ENCODE measurements at regions not wholly inside any gene's neighbourhood (a gene's known extent, or its start where the extent isn't known, plus 50 kb on each side); places are given as distances from the start of the nearest gene placed in this dataset.

GRCh38 chr18:42137693-42138375 is 182.8 kb downstream of the PIK3C3 start:
- no peak for DNase-seq (ENCODE audit: extremely low spot score)
- Histone ChIP-seq H3K4me3 (ENCODE audit: low read depth, low read length) (no peak overlapping the region), H3K27ac (ENCODE audit: low read depth) (no peak overlapping the region), H3K4me1 (ENCODE audit: insufficient read depth) (no peaks in the 10 kb centered on the region), H3K36me3 (ENCODE audit: insufficient read depth) (no peaks in the 10 kb centered on the region)
- WGBS, result 81% methylated on average over 3 of the region's 3 CpGs

DNA sequence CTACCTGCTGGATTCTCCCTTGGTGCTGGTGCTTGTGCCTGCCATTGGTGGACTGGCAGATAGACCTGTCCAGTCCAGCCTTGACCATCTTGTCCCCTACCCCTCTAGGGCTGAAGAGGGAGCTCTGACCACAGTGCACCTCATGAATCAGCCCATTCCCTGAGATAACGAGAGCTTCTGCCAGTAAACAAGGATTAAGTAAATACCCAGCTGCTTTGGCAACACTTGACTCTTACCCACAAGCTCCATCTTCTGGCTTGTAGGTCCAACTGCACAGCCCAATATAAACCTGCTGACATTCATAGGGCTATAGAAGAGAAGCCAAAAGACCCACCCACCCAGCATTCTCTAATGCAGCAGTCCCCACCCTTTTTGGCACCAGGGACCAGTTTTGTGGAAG is 186.4 kb downstream of the PIK3C3 start:
- Histone ChIP-seq H3K36me3 (ENCODE audit: insufficient read depth) (no peaks in the 10 kb centered on the region), H3K27ac (ENCODE audit: low read depth) (no peak overlapping the region), H3K4me1 (ENCODE audit: insufficient read depth) (no peaks in the 10 kb centered on the region), H3K4me3 (ENCODE audit: low read depth, low read length) (no peak overlapping the region)
- no peak for DNase-seq (ENCODE audit: extremely low spot score)
- WGBS, result 30% methylated on average over 1 of the region's 1 CpG

GRCh38 chr18:42155024-42155423 is 200.0 kb downstream of the PIK3C3 start:
- no peak overlapping the region for H3K27ac ChIP-seq (ENCODE audit: low read depth)
- H3K4me3 ChIP-seq (ENCODE audit: low read depth, low read length), result no peak overlapping the region
- no peak for DNase-seq (ENCODE audit: extremely low spot score)
- H3K36me3 ChIP-seq (ENCODE audit: insufficient read depth), result no peaks in the 10 kb centered on the region
- H3K4me1 ChIP-seq (ENCODE audit: insufficient read depth), result no peaks in the 10 kb centered on the region

GRCh38 chr18:42156281-42156680 is 201.2 kb downstream of the PIK3C3 start:
- no peak overlapping the region for H3K27ac ChIP-seq (ENCODE audit: low read depth)
- DNase-seq (ENCODE audit: extremely low spot score), result no peak
- H3K36me3 ChIP-seq (ENCODE audit: insufficient read depth), result no peaks in the 10 kb centered on the region
- H3K4me3 ChIP-seq (ENCODE audit: low read depth, low read length), result no peak overlapping the region
- H3K4me1 ChIP-seq (ENCODE audit: insufficient read depth), result no peaks in the 10 kb centered on the region

- Histone ChIP-seq H3K4me3 (ENCODE audit: low read depth, low read length) (no peak overlapping the region), H3K4me1 (ENCODE audit: insufficient read depth) (no peaks in the 10 kb centered on the region), H3K27ac (ENCODE audit: low read depth) (no peak overlapping the region), H3K36me3 (ENCODE audit: insufficient read depth) (no peaks in the 10 kb centered on the region)
- DNase-seq (ENCODE audit: extremely low spot score), result no peak
- WGBS, result 74% methylated on average over 1 of the region's 1 CpG
Observed at GRCh38 chr18:42157420-42157819, 202.4 kb downstream of the PIK3C3 start.

- 87% methylated on average over 2 of the region's 2 CpGs for WGBS
- DNase-seq (ENCODE audit: extremely low spot score), result no peak
- H3K4me1 ChIP-seq (ENCODE audit: insufficient read depth), result no peaks in the 10 kb centered on the region
- no peak overlapping the region for H3K27ac ChIP-seq (ENCODE audit: low read depth)
- H3K36me3 ChIP-seq (ENCODE audit: insufficient read depth), result no peaks in the 10 kb centered on the region
- no peak overlapping the region for H3K4me3 ChIP-seq (ENCODE audit: low read depth, low read length)
Observed at GRCh38 chr18:42157878-42158277, 202.8 kb downstream of the PIK3C3 start.

- Histone ChIP-seq H3K27ac (ENCODE audit: low read depth) (no peak overlapping the region), H3K4me3 (ENCODE audit: low read depth, low read length) (no peak overlapping the region), H3K36me3 (ENCODE audit: insufficient read depth) (no peaks in the 10 kb centered on the region), H3K4me1 (ENCODE audit: insufficient read depth) (no peaks in the 10 kb centered on the region)
- DNase-seq (ENCODE audit: extremely low spot score), result no peak
- WGBS, result 89% methylated on average over 3 of the region's 3 CpGs
Observed at GRCh38 chr18:42159146-42159545, 204.1 kb downstream of the PIK3C3 start.

- Histone ChIP-seq H3K4me1 (ENCODE audit: insufficient read depth) (no peaks in the 10 kb centered on the region), H3K27ac (ENCODE audit: low read depth) (no peak overlapping the region), H3K4me3 (ENCODE audit: low read depth, low read length) (no peak overlapping the region), H3K36me3 (ENCODE audit: insufficient read depth) (no peaks in the 10 kb centered on the region)
- DNase-seq (ENCODE audit: extremely low spot score), result no peak
- WGBS, result 79% methylated on average over 1 of the region's 1 CpG
Observed at GRCh38 chr18:42163321-42163720, 208.3 kb downstream of the PIK3C3 start.

DNA sequence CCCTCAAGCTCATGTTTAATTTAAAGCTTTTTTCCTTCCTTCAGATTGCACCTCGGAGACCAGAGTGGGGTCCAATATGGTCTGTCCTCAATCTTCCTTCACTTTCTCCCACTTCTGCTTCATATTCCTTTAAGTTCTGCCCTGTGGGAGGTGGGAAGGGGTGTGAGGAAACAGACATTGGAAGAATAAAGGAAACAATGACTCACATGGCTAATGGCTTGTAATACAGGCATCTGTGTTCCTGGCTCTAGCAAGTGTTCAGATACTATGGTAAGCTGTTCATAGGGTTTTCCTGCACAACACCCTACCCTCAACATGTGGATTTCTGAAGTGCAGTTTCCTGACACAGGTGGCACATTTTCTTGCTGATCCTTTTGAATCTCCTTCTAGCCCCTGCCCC is 209.5 kb downstream of the PIK3C3 start:
- Histone ChIP-seq H3K4me1 (ENCODE audit: insufficient read depth) (no peaks in the 10 kb centered on the region), H3K4me3 (ENCODE audit: low read depth, low read length) (no peak overlapping the region), H3K36me3 (ENCODE audit: insufficient read depth) (no peaks in the 10 kb centered on the region), H3K27ac (ENCODE audit: low read depth) (no peak overlapping the region)
- DNase-seq (ENCODE audit: extremely low spot score), result no peak
- WGBS, result 66% methylated on average over 1 of the region's 1 CpG

- 18% methylated on average over 1 of the region's 1 CpG for WGBS
- no peak overlapping the region for H3K27ac ChIP-seq (ENCODE audit: low read depth)
- H3K4me1 ChIP-seq (ENCODE audit: insufficient read depth), result no peaks in the 10 kb centered on the region
- H3K4me3 ChIP-seq (ENCODE audit: low read depth, low read length), result no peak overlapping the region
- DNase-seq (ENCODE audit: extremely low spot score), result no peak
- no peaks in the 10 kb centered on the region for H3K36me3 ChIP-seq (ENCODE audit: insufficient read depth)
Observed at GRCh38 chr18:42165922-42166513, 211.0 kb downstream of the PIK3C3 start.

- no peak overlapping the region for H3K4me3 ChIP-seq (ENCODE audit: low read depth, low read length)
- H3K27ac ChIP-seq (ENCODE audit: low read depth), result no peak overlapping the region
- no peak for DNase-seq (ENCODE audit: extremely low spot score)
- WGBS, result 48% methylated on average over 2 of the region's 2 CpGs
- no peaks in the 10 kb centered on the region for H3K36me3 ChIP-seq (ENCODE audit: insufficient read depth)
- no peaks in the 10 kb centered on the region for H3K4me1 ChIP-seq (ENCODE audit: insufficient read depth)
Observed at GRCh38 chr18:42168487-42168886, 213.5 kb downstream of the PIK3C3 start.

GRCh38 chr18:42168907-42169306 is 213.9 kb downstream of the PIK3C3 start:
- 42% methylated on average over 3 of the region's 3 CpGs for WGBS
- DNase-seq (ENCODE audit: extremely low spot score), result no peak
- Histone ChIP-seq H3K4me1 (ENCODE audit: insufficient read depth) (no peaks in the 10 kb centered on the region), H3K4me3 (ENCODE audit: low read depth, low read length) (no peak overlapping the region), H3K27ac (ENCODE audit: low read depth) (no peak overlapping the region), H3K36me3 (ENCODE audit: insufficient read depth) (no peaks in the 10 kb centered on the region)

- DNase-seq (ENCODE audit: extremely low spot score), result no peak
- no peaks in the 10 kb centered on the region for H3K4me1 ChIP-seq (ENCODE audit: insufficient read depth)
- H3K36me3 ChIP-seq (ENCODE audit: insufficient read depth), result no peaks in the 10 kb centered on the region
- WGBS, result 94% methylated on average over 1 of the region's 1 CpG
- no peak overlapping the region for H3K4me3 ChIP-seq (ENCODE audit: low read depth, low read length)
- H3K27ac ChIP-seq (ENCODE audit: low read depth), result no peak overlapping the region
Observed at GRCh38 chr18:42174909-42175308, 219.9 kb downstream of the PIK3C3 start.

- no peak overlapping the region for H3K4me3 ChIP-seq (ENCODE audit: low read depth, low read length)
- 80% methylated on average over 3 of the region's 3 CpGs for WGBS
- no peaks in the 10 kb centered on the region for H3K36me3 ChIP-seq (ENCODE audit: insufficient read depth)
- DNase-seq (ENCODE audit: extremely low spot score), result no peak
- no peak overlapping the region for H3K27ac ChIP-seq (ENCODE audit: low read depth)
- no peaks in the 10 kb centered on the region for H3K4me1 ChIP-seq (ENCODE audit: insufficient read depth)
Observed at GRCh38 chr18:42176599-42176998, 221.6 kb downstream of the PIK3C3 start.

DNA sequence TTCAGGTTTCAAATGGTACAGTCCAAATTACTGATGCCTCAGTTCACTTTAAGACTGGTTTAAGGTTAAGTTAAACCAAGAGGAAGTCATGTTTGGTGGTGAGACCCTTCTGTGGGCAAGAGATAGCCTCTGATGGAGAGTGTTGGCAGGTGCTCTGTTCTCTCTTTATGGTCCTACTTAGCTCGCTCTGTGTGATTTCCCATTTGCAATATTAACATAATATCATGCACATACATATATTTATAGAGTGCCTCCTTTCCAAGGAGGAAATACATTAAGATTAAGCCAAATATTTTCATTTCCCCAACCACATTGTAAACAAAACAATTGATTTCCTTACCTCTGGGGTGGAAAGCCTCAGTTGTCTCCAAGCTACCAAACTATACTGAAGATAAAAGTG is 222.4 kb downstream of the PIK3C3 start:
- no peak overlapping the region for H3K4me3 ChIP-seq (ENCODE audit: low read depth, low read length)
- H3K36me3 ChIP-seq (ENCODE audit: insufficient read depth), result no peaks in the 10 kb centered on the region
- no peaks in the 10 kb centered on the region for H3K4me1 ChIP-seq (ENCODE audit: insufficient read depth)
- WGBS, result 51% methylated on average over 1 of the region's 1 CpG
- H3K27ac ChIP-seq (ENCODE audit: low read depth), result no peak overlapping the region
- DNase-seq (ENCODE audit: extremely low spot score), result no peak

Data from urinary bladder (tissue), 3 donors.